Liver (tissue), 3 donors: ENCODE measurements at regions not wholly inside any gene's neighbourhood (a gene's known extent, or its start where the extent isn't known, plus 50 kb on each side); places are given as distances from the start of the nearest gene placed in this dataset.

Experiments used
- ATF3 ChIP-seq: IDR thresholded peaks from 2 replicates; pipeline ENCODE4 v1.6.1; 2016; ENCODE audit warnings: antibody characterized with exemption
- EGR1 ChIP-seq, 2 donors: IDR thresholded peaks; 2 replicates each; pipeline ENCODE4 v1.6.1; 2016 to 2018; ENCODE audit warnings: antibody characterized with exemption in 2 of 2, low read depth in 2 of 2
- FOXA1 ChIP-seq: IDR thresholded peaks from 2 replicates; pipeline ENCODE4 v1.6.1; 2016; ENCODE audit warnings: antibody characterized with exemption
- HNF4G ChIP-seq: IDR thresholded peaks from 2 replicates; pipeline ENCODE4 v1.6.1; 2016; ENCODE audit warnings: antibody characterized with exemption
- JUND ChIP-seq, 2 donors: IDR thresholded peaks; 2 replicates each; pipeline ENCODE4 v1.6.1; 2016; ENCODE audit warnings: antibody characterized with exemption in 2 of 2
- RAD21 ChIP-seq, 2 donors: IDR thresholded peaks; 2 replicates each; pipeline ENCODE4 v1.6.1; 2016; ENCODE audit warnings: antibody characterized with exemption in 2 of 2, mild to moderate bottlenecking in 2 of 2
- REST ChIP-seq: IDR thresholded peaks from 2 replicates; pipeline ENCODE4 v1.6.1; 2016; ENCODE audit warnings: antibody characterized with exemption, mild to moderate bottlenecking
- RXRA ChIP-seq, 2 donors: IDR thresholded peaks; 2 replicates each; pipeline ENCODE4 v1.6.1; 2017 to 2018; ENCODE audit warnings: antibody characterized with exemption in 2 of 2, mild to moderate bottlenecking in 1 of 2
- SP1 ChIP-seq: IDR thresholded peaks from 2 replicates; pipeline ENCODE4 v1.6.1; 2018; ENCODE audit warnings: antibody characterized with exemption, mild to moderate bottlenecking
- TAF1 ChIP-seq: conservative IDR thresholded peaks from 2 replicates; pipeline ENCODE4 v1.6.1; 2016; ENCODE audit warnings: antibody characterized with exemption, mild to moderate bottlenecking
- YY1 ChIP-seq: IDR thresholded peaks from 2 replicates; pipeline ENCODE4 v1.6.1; 2016; ENCODE audit warnings: antibody characterized with exemption, mild to moderate bottlenecking
- TF ChIP-seq, protein P1 (sequence below): fragments of 150-350 bp; IDR thresholded peaks from 2 replicates; pipeline ENCODE4 v1.5.1; 2017; ENCODE audit warnings: improper control_type of control experiment, low read depth, low read length; ENCODE audit not compliant: missing input control
- TF ChIP-seq, protein P2 (sequence below): IDR thresholded peaks from 2 replicates; pipeline ENCODE4 v1.6.1; 2016; ENCODE audit warnings: antibody characterized with exemption
- TF ChIP-seq, protein P3 (sequence below): IDR thresholded peaks from 2 replicates; pipeline ENCODE4 v1.6.1; 2016; ENCODE audit warnings: antibody characterized with exemption
- donor health status: healthy.
- donor health status: healthy.

DNA sequence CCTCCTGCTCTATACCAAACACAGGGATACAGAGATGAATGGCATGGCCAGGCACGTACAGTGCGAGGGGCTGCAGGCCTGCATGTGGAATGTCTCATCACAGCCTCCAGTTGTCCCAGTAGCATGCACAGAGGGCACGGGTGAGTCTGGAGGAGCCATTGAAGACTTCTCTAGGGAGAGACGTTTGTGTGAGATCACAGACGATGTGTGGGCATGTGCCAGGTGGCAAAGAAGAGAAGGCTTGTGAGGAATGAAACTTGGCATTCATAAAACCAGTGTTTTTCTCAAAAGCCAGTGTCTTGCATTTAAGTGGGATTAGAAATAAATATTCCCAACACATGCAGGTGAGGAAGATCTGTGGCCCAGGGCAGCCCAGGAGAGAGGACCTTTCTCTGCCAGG, 119.1 kb upstream of the UBE3A start:
- TF ChIP-seq, protein P1, sequence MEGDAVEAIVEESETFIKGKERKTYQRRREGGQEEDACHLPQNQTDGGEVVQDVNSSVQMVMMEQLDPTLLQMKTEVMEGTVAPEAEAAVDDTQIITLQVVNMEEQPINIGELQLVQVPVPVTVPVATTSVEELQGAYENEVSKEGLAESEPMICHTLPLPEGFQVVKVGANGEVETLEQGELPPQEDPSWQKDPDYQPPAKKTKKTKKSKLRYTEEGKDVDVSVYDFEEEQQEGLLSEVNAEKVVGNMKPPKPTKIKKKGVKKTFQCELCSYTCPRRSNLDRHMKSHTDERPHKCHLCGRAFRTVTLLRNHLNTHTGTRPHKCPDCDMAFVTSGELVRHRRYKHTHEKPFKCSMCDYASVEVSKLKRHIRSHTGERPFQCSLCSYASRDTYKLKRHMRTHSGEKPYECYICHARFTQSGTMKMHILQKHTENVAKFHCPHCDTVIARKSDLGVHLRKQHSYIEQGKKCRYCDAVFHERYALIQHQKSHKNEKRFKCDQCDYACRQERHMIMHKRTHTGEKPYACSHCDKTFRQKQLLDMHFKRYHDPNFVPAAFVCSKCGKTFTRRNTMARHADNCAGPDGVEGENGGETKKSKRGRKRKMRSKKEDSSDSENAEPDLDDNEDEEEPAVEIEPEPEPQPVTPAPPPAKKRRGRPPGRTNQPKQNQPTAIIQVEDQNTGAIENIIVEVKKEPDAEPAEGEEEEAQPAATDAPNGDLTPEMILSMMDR, result no peak
- no peak for TF ChIP-seq EGR1 (IDR thresholded peaks at IDR 0.05; ENCODE audit: low read depth in 2 of 2)
- TF ChIP-seq REST, result no peak
- no peak for TF ChIP-seq SP1
- TF ChIP-seq RAD21 (IDR thresholded peaks at IDR 0.05), result no peak
- TF ChIP-seq ATF3, result no peak
- TF ChIP-seq TAF1, result no peak
- no peak for TF ChIP-seq JUND (IDR thresholded peaks at IDR 0.05)
- TF ChIP-seq YY1, result no peak
- TF ChIP-seq, protein P2, sequence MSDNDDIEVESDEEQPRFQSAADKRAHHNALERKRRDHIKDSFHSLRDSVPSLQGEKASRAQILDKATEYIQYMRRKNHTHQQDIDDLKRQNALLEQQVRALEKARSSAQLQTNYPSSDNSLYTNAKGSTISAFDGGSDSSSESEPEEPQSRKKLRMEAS, result no peak
- TF ChIP-seq, protein P3, sequence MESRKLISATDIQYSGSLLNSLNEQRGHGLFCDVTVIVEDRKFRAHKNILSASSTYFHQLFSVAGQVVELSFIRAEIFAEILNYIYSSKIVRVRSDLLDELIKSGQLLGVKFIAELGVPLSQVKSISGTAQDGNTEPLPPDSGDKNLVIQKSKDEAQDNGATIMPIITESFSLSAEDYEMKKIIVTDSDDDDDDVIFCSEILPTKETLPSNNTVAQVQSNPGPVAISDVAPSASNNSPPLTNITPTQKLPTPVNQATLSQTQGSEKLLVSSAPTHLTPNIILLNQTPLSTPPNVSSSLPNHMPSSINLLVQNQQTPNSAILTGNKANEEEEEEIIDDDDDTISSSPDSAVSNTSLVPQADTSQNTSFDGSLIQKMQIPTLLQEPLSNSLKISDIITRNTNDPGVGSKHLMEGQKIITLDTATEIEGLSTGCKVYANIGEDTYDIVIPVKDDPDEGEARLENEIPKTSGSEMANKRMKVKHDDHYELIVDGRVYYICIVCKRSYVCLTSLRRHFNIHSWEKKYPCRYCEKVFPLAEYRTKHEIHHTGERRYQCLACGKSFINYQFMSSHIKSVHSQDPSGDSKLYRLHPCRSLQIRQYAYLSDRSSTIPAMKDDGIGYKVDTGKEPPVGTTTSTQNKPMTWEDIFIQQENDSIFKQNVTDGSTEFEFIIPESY, result no peak
- no peak for TF ChIP-seq RXRA (IDR thresholded peaks at IDR 0.05)
- no peak for TF ChIP-seq HNF4G
- TF ChIP-seq FOXA1, result no peak
